ENCODE measurements at regions not wholly inside any gene's neighbourhood (a gene's known extent, or its start where the extent isn't known, plus 50 kb on each side); places are given as distances from the start of the nearest gene placed in this dataset.

DNA sequence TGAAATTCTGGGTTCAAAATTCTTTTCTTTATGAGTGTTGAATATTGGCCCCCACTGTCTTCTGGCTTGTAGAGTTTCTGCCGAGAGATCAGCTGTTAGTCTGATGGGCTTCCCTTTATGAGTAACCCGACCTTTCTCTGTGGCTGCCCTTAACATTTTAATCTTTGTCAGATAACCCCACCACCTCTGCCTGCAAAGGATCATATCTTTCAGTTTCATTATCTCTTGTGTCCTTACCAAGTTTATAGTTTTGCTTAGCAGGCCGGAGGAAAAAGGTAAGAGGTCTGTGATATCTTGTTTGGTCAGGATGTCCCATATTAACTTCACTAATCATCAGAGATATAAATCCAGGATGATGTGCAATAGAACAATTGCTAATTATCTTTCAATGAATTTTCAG is 970.2 kb upstream of the TYRP1 start:
- TF ChIP-seq CTCF (conservative IDR thresholded peaks at IDR 0.05; ENCODE audit: low read length) (no peak), EZH2phosphoT487 (IDR thresholded peaks at IDR 0.05; ENCODE audit: borderline replicate concordance, low read depth, low read length) (no peak)

Data from OCI-LY7 (cell line).